ENCODE measurements at regions not wholly inside any gene's neighbourhood (a gene's known extent, or its start where the extent isn't known, plus 50 kb on each side); places are given as distances from the start of the nearest gene placed in this dataset.

- TF ChIP-seq RERE (CRISPR knock-in tag; IDR thresholded peaks at IDR 0.05; ENCODE audit: low read depth) (no peak), HMG20A (CRISPR knock-in tag; IDR thresholded peaks at IDR 0.05; ENCODE audit: borderline replicate concordance) (no peak), ZNF333 (CRISPR knock-in tag; IDR thresholded peaks at IDR 0.05; ENCODE audit: borderline replicate concordance) (no peak), KMT2A (CRISPR knock-in tag; IDR thresholded peaks at IDR 0.05) (no peak)
- TF ChIP-seq, protein P1, sequence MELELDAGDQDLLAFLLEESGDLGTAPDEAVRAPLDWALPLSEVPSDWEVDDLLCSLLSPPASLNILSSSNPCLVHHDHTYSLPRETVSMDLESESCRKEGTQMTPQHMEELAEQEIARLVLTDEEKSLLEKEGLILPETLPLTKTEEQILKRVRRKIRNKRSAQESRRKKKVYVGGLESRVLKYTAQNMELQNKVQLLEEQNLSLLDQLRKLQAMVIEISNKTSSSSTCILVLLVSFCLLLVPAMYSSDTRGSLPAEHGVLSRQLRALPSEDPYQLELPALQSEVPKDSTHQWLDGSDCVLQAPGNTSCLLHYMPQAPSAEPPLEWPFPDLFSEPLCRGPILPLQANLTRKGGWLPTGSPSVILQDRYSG (CRISPR knock-in tag; IDR thresholded peaks at IDR 0.05) = no peak
- TF ChIP-seq, protein P2, sequence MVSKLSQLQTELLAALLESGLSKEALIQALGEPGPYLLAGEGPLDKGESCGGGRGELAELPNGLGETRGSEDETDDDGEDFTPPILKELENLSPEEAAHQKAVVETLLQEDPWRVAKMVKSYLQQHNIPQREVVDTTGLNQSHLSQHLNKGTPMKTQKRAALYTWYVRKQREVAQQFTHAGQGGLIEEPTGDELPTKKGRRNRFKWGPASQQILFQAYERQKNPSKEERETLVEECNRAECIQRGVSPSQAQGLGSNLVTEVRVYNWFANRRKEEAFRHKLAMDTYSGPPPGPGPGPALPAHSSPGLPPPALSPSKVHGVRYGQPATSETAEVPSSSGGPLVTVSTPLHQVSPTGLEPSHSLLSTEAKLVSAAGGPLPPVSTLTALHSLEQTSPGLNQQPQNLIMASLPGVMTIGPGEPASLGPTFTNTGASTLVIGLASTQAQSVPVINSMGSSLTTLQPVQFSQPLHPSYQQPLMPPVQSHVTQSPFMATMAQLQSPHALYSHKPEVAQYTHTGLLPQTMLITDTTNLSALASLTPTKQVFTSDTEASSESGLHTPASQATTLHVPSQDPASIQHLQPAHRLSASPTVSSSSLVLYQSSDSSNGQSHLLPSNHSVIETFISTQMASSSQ (IDR thresholded peaks at IDR 0.05; ENCODE audit: low read depth) = no peak
- TF ChIP-seq, protein P2 (CRISPR knock-in tag; IDR thresholded peaks at IDR 0.05; ENCODE audit: borderline replicate concordance) = no peak
- TF ChIP-seq, protein P3, sequence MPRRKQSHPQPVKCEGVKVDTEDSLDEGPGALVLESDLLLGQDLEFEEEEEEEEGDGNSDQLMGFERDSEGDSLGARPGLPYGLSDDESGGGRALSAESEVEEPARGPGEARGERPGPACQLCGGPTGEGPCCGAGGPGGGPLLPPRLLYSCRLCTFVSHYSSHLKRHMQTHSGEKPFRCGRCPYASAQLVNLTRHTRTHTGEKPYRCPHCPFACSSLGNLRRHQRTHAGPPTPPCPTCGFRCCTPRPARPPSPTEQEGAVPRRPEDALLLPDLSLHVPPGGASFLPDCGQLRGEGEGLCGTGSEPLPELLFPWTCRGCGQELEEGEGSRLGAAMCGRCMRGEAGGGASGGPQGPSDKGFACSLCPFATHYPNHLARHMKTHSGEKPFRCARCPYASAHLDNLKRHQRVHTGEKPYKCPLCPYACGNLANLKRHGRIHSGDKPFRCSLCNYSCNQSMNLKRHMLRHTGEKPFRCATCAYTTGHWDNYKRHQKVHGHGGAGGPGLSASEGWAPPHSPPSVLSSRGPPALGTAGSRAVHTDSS (CRISPR knock-in tag; conservative IDR thresholded peaks at IDR 0.05) = no peak
Measured at GRCh38 chr6:120903836-120904235, 430.4 kb downstream of the TBC1D32 start (continued).
